Prostate gland (tissue), 2 donors: ENCODE measurements at regions not wholly inside any gene's neighbourhood (a gene's known extent, or its start where the extent isn't known, plus 50 kb on each side); places are given as distances from the start of the nearest gene placed in this dataset.

Experiments used
- CTCF ChIP-seq, 4 experiments: fragments of 200-600 bp in 2 of 4; fragments of 450-650 bp in 2 of 4; sonication (generic) in 2 of 4; IDR thresholded peaks; 1 replicate in 3 of 4; 2 replicates in 1 of 4; pipeline ENCODE4 v1.5.1; 2016 to 2019; ENCODE audit warnings: antibody characterized with exemption in 4 of 4, mild to moderate bottlenecking in 2 of 4, moderate library complexity in 2 of 4
- POLR2A ChIP-seq: fragments of 450-650 bp; IDR thresholded peaks from one replicate; pipeline ENCODE4 v1.6.1; 2016; ENCODE audit warnings: antibody characterized with exemption, mild to moderate bottlenecking
- POLR2AphosphoS5 ChIP-seq: sonication (generic); formaldehyde crosslinking; IDR thresholded peaks from one replicate; pipeline ENCODE4 v1.6.1; 2017; ENCODE audit warnings: antibody characterized with exemption

DNA sequence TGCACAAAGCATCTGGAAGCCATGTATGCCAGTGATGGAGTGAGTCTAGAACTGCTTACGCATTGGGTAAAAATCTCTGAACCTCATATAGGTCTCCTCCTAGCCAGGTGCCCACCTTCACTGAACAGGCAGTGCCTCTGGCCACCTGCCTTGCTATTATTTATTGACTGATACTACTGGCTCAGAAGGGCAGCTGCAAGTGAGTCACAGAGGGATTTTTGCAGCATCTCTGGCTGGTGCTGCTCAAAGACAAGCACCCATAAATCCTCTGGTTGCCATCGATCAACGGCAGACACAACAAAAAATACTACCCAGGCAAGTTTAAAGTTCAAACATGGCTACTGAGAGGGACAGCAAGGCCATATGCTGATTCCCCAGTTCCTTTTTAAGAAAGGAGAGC is 279.4 kb downstream of the UBE3D start:
- TF ChIP-seq POLR2AphosphoS5: no peak
- TF ChIP-seq CTCF (IDR thresholded peaks at IDR 0.05): no peak
- no peak for TF ChIP-seq POLR2A
